Choroid plexus epithelial cell (primary cell): ENCODE measurements at regions not wholly inside any gene's neighbourhood (a gene's known extent, or its start where the extent isn't known, plus 50 kb on each side); places are given as distances from the start of the nearest gene placed in this dataset.

Experiments
- DNase-seq: peaks from one replicate; pipeline ENCODE4 v3.0.0-alpha.2; 2010; ENCODE audit warnings: low read depth
- H3K4me3 ChIP-seq: 2 replicates; pipeline ENCODE4 v1.5.1; 2011; ENCODE audit warnings: low read depth, mild to moderate bottlenecking, control low read depth, low read length, moderate library complexity
- CTCF ChIP-seq: conservative IDR thresholded peaks from 2 replicates; pipeline ENCODE4 v1.5.1; 2011; ENCODE audit warnings: low read depth, mild to moderate bottlenecking, control low read depth, inconsistent platforms, low read length, moderate library complexity

- no peak overlapping the region for H3K4me3 ChIP-seq
- DNase-seq = no peak
- TF ChIP-seq CTCF = no peak
These were observed 101.2 kb downstream of the SALL1 start for GRCh38 chr16:51049678-51050376.

DNA sequence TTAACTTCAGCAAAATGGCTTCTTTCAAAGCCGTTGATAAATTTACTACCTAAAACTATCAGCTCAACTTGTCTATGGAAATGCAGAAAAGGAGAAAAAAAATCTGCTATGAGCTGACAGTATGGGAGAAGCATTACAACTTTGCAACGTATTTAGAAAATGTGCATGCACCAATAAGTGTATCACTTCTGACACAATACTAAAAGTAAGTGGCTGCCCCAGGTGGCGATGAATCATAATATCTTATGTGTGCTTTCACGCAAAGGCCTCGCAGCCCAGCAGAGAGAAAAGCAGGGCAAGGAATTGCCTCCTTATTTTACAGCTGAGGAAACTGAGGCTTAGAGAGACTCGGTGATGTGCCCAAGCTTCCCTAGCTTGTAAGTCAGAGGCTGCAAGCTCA is 101.8 kb downstream of the SALL1 start:
- TF ChIP-seq CTCF = no peak
- no peak for DNase-seq
- no peak overlapping the region for H3K4me3 ChIP-seq

- no peak for TF ChIP-seq CTCF
- DNase-seq = peak; percentile 0
- no peak overlapping the region for H3K4me3 ChIP-seq
These were observed 102.5 kb downstream of the SALL1 start for GRCh38 chr16:51048544-51048943.

- no peak for DNase-seq
- no peak for TF ChIP-seq CTCF
- no peak overlapping the region for H3K4me3 ChIP-seq
These were observed 105.3 kb downstream of the SALL1 start for GRCh38 chr16:51045794-51046193.

DNA sequence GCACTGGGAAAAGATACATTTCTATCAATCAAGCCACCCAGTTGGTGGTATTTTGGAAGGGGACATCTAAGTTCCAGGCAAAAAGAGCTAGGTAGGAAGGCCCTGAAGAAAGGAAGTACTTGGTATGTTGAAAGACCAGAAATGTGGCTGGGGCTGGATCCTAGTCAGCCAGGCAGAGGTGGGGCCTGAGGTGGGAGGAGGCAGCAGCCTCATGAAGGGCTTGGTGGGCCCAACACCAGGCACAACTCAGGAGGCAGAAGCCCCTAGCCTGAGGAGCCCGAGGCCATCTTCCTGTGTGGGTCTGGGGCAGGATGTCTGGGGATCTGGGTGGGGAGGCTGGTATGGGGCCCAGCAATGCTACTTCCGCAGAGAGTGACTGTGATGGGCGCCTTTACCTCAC is 105.9 kb downstream of the SALL1 start:
- H3K4me3 ChIP-seq = no peak overlapping the region
- TF ChIP-seq CTCF = no peak
- no peak for DNase-seq

GRCh38 chr16:51041546-51041945 is 109.5 kb downstream of the SALL1 start:
- DNase-seq = no peak
- TF ChIP-seq CTCF = no peak
- no peak overlapping the region for H3K4me3 ChIP-seq

DNA sequence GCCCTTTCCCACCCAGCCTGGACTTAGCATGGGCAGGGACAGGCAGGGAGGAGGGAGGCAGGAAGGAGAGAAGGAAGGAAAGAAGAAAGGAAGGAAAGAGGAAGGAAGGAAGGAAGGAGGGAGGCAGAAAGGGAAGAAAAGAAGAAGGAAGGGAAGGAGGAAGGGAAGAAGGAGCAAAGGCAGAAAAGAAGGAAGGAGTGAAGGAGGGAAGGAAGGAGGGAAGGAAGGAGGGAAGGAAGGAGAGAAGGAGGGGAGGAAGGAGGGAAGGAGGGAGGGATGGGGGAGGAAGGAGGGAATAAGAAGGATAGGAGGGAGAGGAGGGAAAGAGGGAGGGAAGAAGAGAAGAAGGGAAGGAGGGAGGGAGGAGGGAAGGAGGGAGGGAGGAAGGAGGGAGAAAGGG is 110.4 kb downstream of the SALL1 start:
- no peak for TF ChIP-seq CTCF
- DNase-seq = no peak
- H3K4me3 ChIP-seq = no peak overlapping the region
